ENCODE measurements at regions not wholly inside any gene's neighbourhood (a gene's known extent, or its start where the extent isn't known, plus 50 kb on each side); places are given as distances from the start of the nearest gene placed in this dataset.
"Not testable (repeated sequence)": the region's sequence is repeated elsewhere in the genome, so short reads cannot be mapped to it uniquely, and the experiment has no call there.

- Histone ChIP-seq H3K27me3 (ENCODE audit: control insufficient read depth, extremely low read depth, insufficient read depth, low read length) (no peaks in the 10 kb centered on the region), H3K4me2 (ENCODE audit: control insufficient read depth, extremely low read depth, insufficient read depth, low read depth, low read length) (no peak overlapping the region), H3K27ac (ENCODE audit: control insufficient read depth, insufficient read depth, low read length) (no peak overlapping the region), H3K36me3 (ENCODE audit: control insufficient read depth in 2 of 2, extremely low read depth in 1 of 2, insufficient read depth in 2 of 2, low read length in 2 of 2) (peaks cover 0 to 3% of the 10 kb centered on the region in 2 experiments), H2AFZ (ENCODE audit: control insufficient read depth, low read length) (no peak overlapping the region), H3K4me1 (ENCODE audit: control insufficient read depth, extremely low read depth, insufficient read depth, low read length) (peaks cover 18% of the 10 kb centered on the region), H3K79me2 (ENCODE audit: control insufficient read depth, insufficient read depth, low read length) (no peaks in the 10 kb centered on the region), H4K20me1 (ENCODE audit: control insufficient read depth, extremely low read depth, insufficient read depth, low read length) (no peaks in the 10 kb centered on the region), H3K9me3 (ENCODE audit: control insufficient read depth, low read depth, low read length) (no peaks in the 10 kb centered on the region), H3K9me1 (ENCODE audit: control insufficient read depth, extremely low read depth, insufficient read depth, low read length) (no peaks in the 10 kb centered on the region), H3K4me3 (ENCODE audit: control insufficient read depth in 2 of 3, extremely low read depth in 1 of 3, insufficient read depth in 2 of 3, low read depth in 1 of 3, low read length in 3 of 3) (no peak overlapping the region), H3K9ac (ENCODE audit: control insufficient read depth, extremely low read depth, insufficient read depth, low read length) (no peak overlapping the region)
- TF ChIP-seq EZH2 (IDR thresholded peaks at IDR 0.05; ENCODE audit: low read length) (no peak), CTCF (optimal IDR thresholded peaks at IDR 0.05 in 1 of 3, IDR thresholded peaks at IDR 0.05 in 1 of 3, conservative IDR thresholded peaks at IDR 0.05 in 1 of 3; ENCODE audit: extremely low read depth in 1 of 3, insufficient read depth in 2 of 3, low read length in 3 of 3) (no peak)
- no peak for FAIRE-seq
- dilution Hi-C loops (cut with MboI; ENCODE audit: extremely low pct_ligation_motif_present, low sequenced_read_pairs) = no loop called here
- DNase-seq (ENCODE audit: low read depth, low spot score) = no peak
These were observed 106.4 kb upstream of the PRSS16 start for GRCh38 chr6:27140999-27141528.

GRCh38 chr6:27141529-27142015, 105.9 kb upstream of the PRSS16 start:
- Histone ChIP-seq H3K4me3 (ENCODE audit: control insufficient read depth in 2 of 3, extremely low read depth in 1 of 3, insufficient read depth in 2 of 3, low read depth in 1 of 3, low read length in 3 of 3) (no peak overlapping the region), H3K4me2 (ENCODE audit: control insufficient read depth, extremely low read depth, insufficient read depth, low read depth, low read length) (no peak overlapping the region), H3K79me2 (ENCODE audit: control insufficient read depth, insufficient read depth, low read length) (no peaks in the 10 kb centered on the region), H3K36me3 (ENCODE audit: control insufficient read depth in 2 of 2, extremely low read depth in 1 of 2, insufficient read depth in 2 of 2, low read length in 2 of 2) (peaks cover 0 to 3% of the 10 kb centered on the region in 2 experiments), H3K9me1 (ENCODE audit: control insufficient read depth, extremely low read depth, insufficient read depth, low read length) (no peaks in the 10 kb centered on the region), H3K27me3 (ENCODE audit: control insufficient read depth, extremely low read depth, insufficient read depth, low read length) (no peaks in the 10 kb centered on the region), H2AFZ (ENCODE audit: control insufficient read depth, low read length) (no peak overlapping the region), H3K9ac (ENCODE audit: control insufficient read depth, extremely low read depth, insufficient read depth, low read length) (no peak overlapping the region), H3K27ac (ENCODE audit: control insufficient read depth, insufficient read depth, low read length) (no peak overlapping the region), H3K4me1 (ENCODE audit: control insufficient read depth, extremely low read depth, insufficient read depth, low read length) (peaks cover 18% of the 10 kb centered on the region), H3K9me3 (ENCODE audit: control insufficient read depth, low read depth, low read length) (no peaks in the 10 kb centered on the region), H4K20me1 (ENCODE audit: control insufficient read depth, extremely low read depth, insufficient read depth, low read length) (no peaks in the 10 kb centered on the region)
- dilution Hi-C loops (cut with MboI; ENCODE audit: extremely low pct_ligation_motif_present, low sequenced_read_pairs) = no loop called here
- no peak for DNase-seq (ENCODE audit: low read depth, low spot score)
- no peak for FAIRE-seq
- TF ChIP-seq CTCF (optimal IDR thresholded peaks at IDR 0.05 in 1 of 3, IDR thresholded peaks at IDR 0.05 in 1 of 3, conservative IDR thresholded peaks at IDR 0.05 in 1 of 3; ENCODE audit: extremely low read depth in 1 of 3, insufficient read depth in 2 of 3, low read length in 3 of 3) (no peak), EZH2 (IDR thresholded peaks at IDR 0.05; ENCODE audit: low read length) (no peak)

GRCh38 chr6:27143020-27143388, 104.5 kb upstream of the PRSS16 start:
- H3K27ac ChIP-seq (ENCODE audit: control insufficient read depth, insufficient read depth, low read length); H3K9me1 ChIP-seq (ENCODE audit: control insufficient read depth, extremely low read depth, insufficient read depth, low read length); H3K9me3 ChIP-seq (ENCODE audit: control insufficient read depth, low read depth, low read length); H3K9ac ChIP-seq (ENCODE audit: control insufficient read depth, extremely low read depth, insufficient read depth, low read length); FAIRE-seq; H3K79me2 ChIP-seq (ENCODE audit: control insufficient read depth, insufficient read depth, low read length); H2AFZ ChIP-seq (ENCODE audit: control insufficient read depth, low read length); H3K4me3 ChIP-seq (ENCODE audit: control insufficient read depth in 2 of 3, extremely low read depth in 1 of 3, insufficient read depth in 2 of 3, low read depth in 1 of 3, low read length in 3 of 3); dilution Hi-C loops (cut with MboI; ENCODE audit: extremely low pct_ligation_motif_present, low sequenced_read_pairs); H4K20me1 ChIP-seq (ENCODE audit: control insufficient read depth, extremely low read depth, insufficient read depth, low read length); DNase-seq (ENCODE audit: low read depth, low spot score); H3K27me3 ChIP-seq (ENCODE audit: control insufficient read depth, extremely low read depth, insufficient read depth, low read length); H3K4me2 ChIP-seq (ENCODE audit: control insufficient read depth, extremely low read depth, insufficient read depth, low read depth, low read length); H3K36me3 ChIP-seq (ENCODE audit: control insufficient read depth in 2 of 2, extremely low read depth in 1 of 2, insufficient read depth in 2 of 2, low read length in 2 of 2): not testable (repeated sequence)
- peaks cover 22% of the 10 kb centered on the region for H3K4me1 ChIP-seq (ENCODE audit: control insufficient read depth, extremely low read depth, insufficient read depth, low read length)
